Epithelial cell of proximal tubule (primary cell): ENCODE measurements at regions not wholly inside any gene's neighbourhood (a gene's known extent, or its start where the extent isn't known, plus 50 kb on each side); places are given as distances from the start of the nearest gene placed in this dataset.

Source experiments
- DNase-seq: peaks from one replicate; pipeline ENCODE4 v3.0.0-alpha.2; 2011; ENCODE audit warnings: low read depth
- H3K4me3 ChIP-seq: 2 replicates; pipeline ENCODE4 v1.5.1; 2011; ENCODE audit warnings: low read depth, mild to moderate bottlenecking, low read length
- TF ChIP-seq, protein P1 (sequence below): conservative IDR thresholded peaks from 2 replicates; pipeline ENCODE4 v1.5.1; 2012; ENCODE audit warnings: low read depth, mild to moderate bottlenecking, low read length

DNA sequence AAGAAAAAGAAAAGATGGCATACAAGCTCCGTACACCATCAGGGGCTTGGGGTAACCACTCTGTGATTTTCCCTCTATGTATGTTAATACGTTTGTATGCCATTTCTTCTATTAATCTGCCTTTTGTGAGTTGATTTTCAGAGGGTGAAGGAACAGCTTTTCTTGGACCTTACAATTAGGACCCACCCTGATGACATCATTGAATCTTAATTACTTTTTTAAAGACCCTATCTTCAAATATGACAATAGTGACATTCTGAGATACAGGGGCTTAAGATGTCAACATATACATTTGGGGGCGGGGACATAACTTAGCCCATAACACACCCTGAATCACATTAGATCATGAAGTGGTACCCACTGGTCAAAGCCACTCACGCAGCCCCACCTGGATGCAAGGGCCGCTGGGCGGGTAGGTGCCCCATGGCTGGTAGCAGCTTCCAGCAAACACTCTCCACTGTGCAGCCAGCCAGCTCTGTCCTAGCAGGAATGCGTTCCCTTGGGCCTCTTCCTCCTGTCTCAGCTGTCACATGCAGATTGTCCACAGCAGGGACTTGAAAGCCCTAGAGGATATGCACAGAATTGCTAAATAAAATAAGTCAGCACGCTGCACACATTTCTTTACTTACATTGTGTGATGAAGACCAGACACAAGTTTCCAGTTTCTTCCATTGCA, 74.5 kb downstream of the FOXF2 start:
- TF ChIP-seq, protein P1, sequence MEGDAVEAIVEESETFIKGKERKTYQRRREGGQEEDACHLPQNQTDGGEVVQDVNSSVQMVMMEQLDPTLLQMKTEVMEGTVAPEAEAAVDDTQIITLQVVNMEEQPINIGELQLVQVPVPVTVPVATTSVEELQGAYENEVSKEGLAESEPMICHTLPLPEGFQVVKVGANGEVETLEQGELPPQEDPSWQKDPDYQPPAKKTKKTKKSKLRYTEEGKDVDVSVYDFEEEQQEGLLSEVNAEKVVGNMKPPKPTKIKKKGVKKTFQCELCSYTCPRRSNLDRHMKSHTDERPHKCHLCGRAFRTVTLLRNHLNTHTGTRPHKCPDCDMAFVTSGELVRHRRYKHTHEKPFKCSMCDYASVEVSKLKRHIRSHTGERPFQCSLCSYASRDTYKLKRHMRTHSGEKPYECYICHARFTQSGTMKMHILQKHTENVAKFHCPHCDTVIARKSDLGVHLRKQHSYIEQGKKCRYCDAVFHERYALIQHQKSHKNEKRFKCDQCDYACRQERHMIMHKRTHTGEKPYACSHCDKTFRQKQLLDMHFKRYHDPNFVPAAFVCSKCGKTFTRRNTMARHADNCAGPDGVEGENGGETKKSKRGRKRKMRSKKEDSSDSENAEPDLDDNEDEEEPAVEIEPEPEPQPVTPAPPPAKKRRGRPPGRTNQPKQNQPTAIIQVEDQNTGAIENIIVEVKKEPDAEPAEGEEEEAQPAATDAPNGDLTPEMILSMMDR: no peak
- DNase-seq: no peak
- no peak overlapping the region for H3K4me3 ChIP-seq

DNA sequence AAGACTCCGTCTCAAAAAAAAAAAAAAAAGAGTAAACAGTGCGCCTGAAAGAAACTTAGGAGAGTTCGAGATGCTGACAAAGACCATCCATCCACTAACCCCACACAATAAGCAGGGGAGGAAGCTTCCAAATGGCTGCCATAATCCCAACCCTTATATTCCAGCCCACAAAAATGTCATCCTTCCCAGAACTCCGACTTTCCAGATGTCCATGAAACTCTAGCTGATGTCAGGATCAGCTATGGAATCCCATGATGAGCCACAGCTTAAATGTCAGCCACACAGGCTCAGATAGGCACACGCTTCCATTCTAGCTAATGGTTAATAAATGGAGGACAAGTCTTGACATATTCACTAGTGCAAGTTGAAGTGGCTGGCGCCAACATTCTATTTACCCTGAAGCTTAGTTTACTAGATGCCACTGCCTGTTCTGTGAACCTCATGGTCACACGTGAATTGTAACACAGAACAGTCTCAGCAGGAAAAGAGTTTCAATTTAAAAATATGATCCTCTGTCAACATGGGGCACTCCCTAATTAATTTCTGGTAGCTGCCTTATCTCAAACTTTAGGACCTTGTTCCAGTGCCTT, 75.5 kb downstream of the FOXF2 start:
- H3K4me3 ChIP-seq: no peak overlapping the region
- DNase-seq: no peak
- TF ChIP-seq, protein P1: no peak

DNA sequence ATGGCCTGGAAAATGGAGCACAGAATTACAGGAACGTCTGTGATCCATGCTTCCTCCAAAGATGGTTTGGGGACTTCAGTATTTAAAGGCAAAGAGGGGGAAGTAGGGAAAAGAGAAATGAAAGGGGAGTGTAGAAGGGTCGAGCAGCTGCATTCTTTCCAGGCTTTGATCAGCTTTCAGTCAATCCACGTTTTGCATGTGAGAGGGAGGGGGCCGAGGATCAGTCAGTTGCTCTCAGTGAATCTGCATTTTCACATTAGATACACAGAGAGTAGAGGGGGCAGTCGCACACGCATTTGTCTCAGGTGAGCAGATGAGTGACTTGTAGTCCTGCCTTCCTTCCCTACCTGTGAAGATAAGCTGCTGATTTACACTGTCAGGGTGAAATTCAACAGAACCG, 78.8 kb downstream of the FOXF2 start:
- DNase-seq: no peak
- TF ChIP-seq, protein P1: no peak
- H3K4me3 ChIP-seq: no peak overlapping the region

DNA sequence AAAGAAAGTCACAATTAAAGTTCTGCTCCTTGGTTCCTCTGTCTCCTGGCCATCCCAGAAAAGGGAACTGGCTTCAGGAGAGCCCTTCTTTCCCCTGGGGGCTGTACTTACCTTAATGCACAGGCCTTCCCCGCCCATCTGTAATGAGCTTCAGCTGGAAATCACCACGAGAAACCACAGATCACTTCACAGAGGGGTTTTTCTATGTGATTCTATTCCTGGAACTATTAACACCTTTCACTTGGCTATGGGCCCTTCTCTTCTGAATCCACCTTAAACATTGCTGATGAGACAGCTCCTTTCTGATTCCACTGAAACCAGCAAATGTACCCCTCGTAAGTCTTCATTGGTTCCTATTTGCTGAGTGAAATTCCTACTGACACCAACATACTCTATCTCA, 80.7 kb downstream of the FOXF2 start:
- no peak for DNase-seq
- TF ChIP-seq, protein P1: no peak
- no peak overlapping the region for H3K4me3 ChIP-seq

DNA sequence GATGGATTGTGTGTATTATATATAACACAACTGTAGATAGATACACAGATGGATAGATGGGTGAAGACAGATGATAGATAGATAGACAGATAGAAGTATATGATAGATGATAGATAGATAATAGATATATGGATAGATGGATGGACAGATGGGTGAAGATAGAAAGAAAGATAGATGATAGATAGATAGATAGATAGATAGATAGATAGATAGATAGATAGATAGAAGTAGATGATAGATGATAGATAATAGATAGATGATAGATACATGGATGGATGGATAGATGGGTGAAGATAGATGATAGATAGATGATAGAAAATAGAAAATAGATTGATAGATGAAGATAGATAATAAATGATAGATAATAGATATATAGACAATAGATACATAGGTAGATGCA, 83.3 kb downstream of the FOXF2 start:
- H3K4me3 ChIP-seq: no peak overlapping the region
- no peak for DNase-seq
- TF ChIP-seq, protein P1: no peak

DNA sequence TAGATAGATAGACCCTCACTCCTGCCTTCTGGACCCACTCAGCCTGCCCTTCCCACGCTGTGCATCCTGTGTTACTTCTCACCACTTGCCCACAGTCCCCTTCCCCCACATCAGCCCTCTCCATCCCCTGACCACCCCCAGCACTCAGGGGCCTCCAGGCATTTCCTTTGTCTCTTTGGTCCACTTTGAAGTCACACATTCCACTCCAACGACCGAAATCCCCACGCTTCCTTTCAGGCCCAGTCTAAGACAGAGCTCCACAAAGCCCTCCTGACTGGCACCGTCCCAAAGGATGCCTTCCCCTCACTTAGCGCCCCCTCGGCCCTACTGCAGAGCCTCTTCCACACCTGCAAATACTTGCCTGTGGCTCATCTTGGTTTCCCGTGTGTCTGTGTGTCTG, 83.8 kb downstream of the FOXF2 start:
- no peak for DNase-seq
- H3K4me3 ChIP-seq: no peak overlapping the region
- TF ChIP-seq, protein P1: no peak

DNA sequence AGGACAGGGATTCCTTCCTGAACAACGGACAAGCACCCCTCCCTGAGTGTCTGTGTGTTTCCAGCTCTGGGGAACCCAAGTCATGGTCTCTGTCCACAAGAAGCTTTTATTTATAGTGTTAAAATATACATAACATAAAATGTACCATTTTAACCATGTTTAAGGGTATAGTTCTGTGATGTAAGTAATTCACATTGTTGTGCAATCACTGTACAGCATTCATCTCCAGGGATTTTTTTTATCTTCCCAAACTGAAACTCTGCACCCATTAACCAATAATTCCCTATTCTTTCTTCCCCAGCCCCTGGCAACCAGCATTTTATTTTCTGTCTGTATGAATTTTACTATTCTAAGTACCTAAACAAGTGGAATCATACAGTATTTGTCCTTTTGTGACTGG, 84.2 kb downstream of the FOXF2 start:
- DNase-seq: no peak
- TF ChIP-seq, protein P1: no peak
- H3K4me3 ChIP-seq: no peak overlapping the region
